ENCODE measurements at regions not wholly inside any gene's neighbourhood (a gene's known extent, or its start where the extent isn't known, plus 50 kb on each side); places are given as distances from the start of the nearest gene placed in this dataset.
A peak's percentile ranks its signal among the peaks of the same experiment; 100 is the strongest.
"Not testable (repeated sequence)": the region's sequence is repeated elsewhere in the genome, so short reads cannot be mapped to it uniquely, and the experiment has no call there.

DNA sequence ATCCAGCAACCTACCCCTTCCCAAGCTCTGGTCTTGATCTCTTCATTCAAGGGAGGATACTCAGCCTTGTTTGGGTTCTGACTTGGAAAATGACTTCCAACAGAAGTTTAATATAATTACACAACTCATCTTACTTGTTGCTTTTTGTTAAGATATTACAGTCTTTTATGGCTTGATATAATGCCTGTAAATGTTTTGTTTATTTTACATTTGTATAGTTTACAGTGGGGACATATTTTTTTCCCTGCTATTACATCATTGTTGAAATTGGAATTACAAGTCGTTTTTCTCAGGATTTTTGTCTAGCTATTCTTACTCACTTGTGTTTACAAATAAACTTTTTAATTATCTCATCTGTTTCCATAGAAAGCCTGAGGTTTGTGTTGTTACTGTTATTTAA, 436.0 kb downstream of the CNTNAP4 start:
- TF ChIP-seq, protein P1, sequence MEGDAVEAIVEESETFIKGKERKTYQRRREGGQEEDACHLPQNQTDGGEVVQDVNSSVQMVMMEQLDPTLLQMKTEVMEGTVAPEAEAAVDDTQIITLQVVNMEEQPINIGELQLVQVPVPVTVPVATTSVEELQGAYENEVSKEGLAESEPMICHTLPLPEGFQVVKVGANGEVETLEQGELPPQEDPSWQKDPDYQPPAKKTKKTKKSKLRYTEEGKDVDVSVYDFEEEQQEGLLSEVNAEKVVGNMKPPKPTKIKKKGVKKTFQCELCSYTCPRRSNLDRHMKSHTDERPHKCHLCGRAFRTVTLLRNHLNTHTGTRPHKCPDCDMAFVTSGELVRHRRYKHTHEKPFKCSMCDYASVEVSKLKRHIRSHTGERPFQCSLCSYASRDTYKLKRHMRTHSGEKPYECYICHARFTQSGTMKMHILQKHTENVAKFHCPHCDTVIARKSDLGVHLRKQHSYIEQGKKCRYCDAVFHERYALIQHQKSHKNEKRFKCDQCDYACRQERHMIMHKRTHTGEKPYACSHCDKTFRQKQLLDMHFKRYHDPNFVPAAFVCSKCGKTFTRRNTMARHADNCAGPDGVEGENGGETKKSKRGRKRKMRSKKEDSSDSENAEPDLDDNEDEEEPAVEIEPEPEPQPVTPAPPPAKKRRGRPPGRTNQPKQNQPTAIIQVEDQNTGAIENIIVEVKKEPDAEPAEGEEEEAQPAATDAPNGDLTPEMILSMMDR (IDR thresholded peaks at IDR 0.05; ENCODE audit: control insufficient read depth, extremely low read depth, insufficient read depth): no peak
- no peak for DNase-seq (ENCODE audit: low read depth)
- H3K4me3 ChIP-seq (ENCODE audit: low read depth, low read length): no peak overlapping the region

- DNase-seq (ENCODE audit: low read depth): not testable (repeated sequence)
Observed at GRCh38 chr16:76716251-76716650, 439.1 kb downstream of the CNTNAP4 start.

GRCh38 chr16:76724181-76724580, 447.0 kb downstream of the CNTNAP4 start:
- no peak for DNase-seq (ENCODE audit: low read depth)
- TF ChIP-seq, protein P1 (IDR thresholded peaks at IDR 0.05; ENCODE audit: control insufficient read depth, extremely low read depth, insufficient read depth): no peak
- no peak overlapping the region for H3K4me3 ChIP-seq (ENCODE audit: low read depth, low read length)

More at GRCh38 chr16:76716251-76716650, 439.1 kb downstream of the CNTNAP4 start:
- not testable (repeated sequence) for H3K4me3 ChIP-seq (ENCODE audit: low read depth, low read length)

DNA sequence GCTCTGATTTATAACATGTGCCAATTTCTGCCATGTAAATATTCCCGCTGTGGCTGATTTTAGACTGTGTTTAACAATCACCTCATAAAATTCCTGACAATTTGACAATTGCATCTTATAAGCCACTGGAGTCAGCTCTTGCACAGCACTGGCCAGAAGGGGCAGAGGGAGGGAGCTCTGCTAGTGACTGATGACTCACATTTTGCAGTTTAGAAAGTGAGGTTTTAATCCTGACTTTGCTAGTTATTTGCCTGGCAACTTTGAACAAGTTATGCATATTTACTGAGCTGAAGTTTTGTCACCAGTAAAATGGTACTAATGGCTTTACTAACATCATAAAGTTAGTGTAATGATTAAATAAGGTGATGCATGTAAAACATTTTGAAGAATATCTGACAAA, 452.3 kb downstream of the CNTNAP4 start:
- peak; percentile 40 for DNase-seq (ENCODE audit: low read depth)
- TF ChIP-seq, protein P1 (IDR thresholded peaks at IDR 0.05; ENCODE audit: control insufficient read depth, extremely low read depth, insufficient read depth): no peak
- no peak overlapping the region for H3K4me3 ChIP-seq (ENCODE audit: low read depth, low read length)

DNA sequence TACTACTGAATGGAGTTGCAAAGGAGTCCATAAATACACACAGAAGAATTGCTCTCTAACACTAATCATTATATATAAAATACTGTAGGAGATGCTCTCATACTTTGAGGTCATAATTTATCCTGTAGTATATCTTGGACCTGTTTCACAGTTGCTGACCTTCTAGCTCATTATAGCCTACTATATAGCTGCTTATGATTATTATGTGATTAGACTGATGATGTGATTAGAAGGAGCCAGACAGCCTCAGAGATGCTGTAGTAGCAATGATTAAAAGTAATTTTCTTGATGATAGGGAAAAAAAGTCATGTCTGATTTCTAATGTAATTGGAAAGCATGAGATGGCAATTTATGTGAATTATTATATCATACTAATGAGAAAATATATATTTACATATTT, 455.7 kb downstream of the CNTNAP4 start:
- TF ChIP-seq, protein P1 (IDR thresholded peaks at IDR 0.05; ENCODE audit: control insufficient read depth, extremely low read depth, insufficient read depth): no peak
- DNase-seq (ENCODE audit: low read depth): no peak
- H3K4me3 ChIP-seq (ENCODE audit: low read depth, low read length): no peak overlapping the region

DNA sequence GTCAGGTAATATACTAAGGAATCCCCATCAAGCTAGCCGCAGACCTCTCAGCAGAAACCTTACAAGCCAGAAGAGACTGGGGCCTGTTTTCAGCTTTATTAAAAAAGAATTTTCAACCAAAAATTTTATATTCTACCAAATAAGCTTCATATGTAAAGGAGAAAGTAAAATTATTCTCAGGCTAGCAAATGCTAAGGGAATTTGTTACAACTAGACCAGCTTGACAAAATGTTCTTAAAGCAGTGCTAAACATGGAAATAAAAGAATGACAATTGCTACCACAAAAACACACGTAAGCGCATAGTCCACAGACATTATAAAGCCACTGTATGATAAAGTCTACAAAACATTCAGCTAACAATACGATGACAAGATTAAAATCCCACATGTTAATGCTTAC, 449.4 kb upstream of the MON1B start:
- no peak overlapping the region for H3K4me3 ChIP-seq (ENCODE audit: low read depth, low read length)
- DNase-seq (ENCODE audit: low read depth): no peak
- TF ChIP-seq, protein P1 (IDR thresholded peaks at IDR 0.05; ENCODE audit: control insufficient read depth, extremely low read depth, insufficient read depth): no peak

GRCh38 chr16:76748461-76749348, 442.3 kb upstream of the MON1B start:
- DNase-seq (ENCODE audit: low read depth): no peak
- H3K4me3 ChIP-seq (ENCODE audit: low read depth, low read length): no peak overlapping the region
- TF ChIP-seq, protein P1 (IDR thresholded peaks at IDR 0.05; ENCODE audit: control insufficient read depth, extremely low read depth, insufficient read depth): no peak
